HG03439 (cell line): ENCODE measurements at regions not wholly inside any gene's neighbourhood (a gene's known extent, or its start where the extent isn't known, plus 50 kb on each side); places are given as distances from the start of the nearest gene placed in this dataset.
"Not testable (repeated sequence)": the region's sequence is repeated elsewhere in the genome, so short reads cannot be mapped to it uniquely, and the experiment has no call there.

Experiments used
- ATAC-seq: cut with Tn5 transposase; IDR thresholded peaks from one replicate; pipeline ENCODE4 v1.9.1; 2021; ENCODE audit warnings: mild to moderate bottlenecking, moderate library complexity; ENCODE audit not compliant: unreplicated experiment

- no peak for ATAC-seq
Observed at GRCh38 chr7:81007051-81007450, 88.2 kb upstream of the SEMA3C start.

GRCh38 chr7:81005254-81005653, 86.4 kb upstream of the SEMA3C start:
- no peak for ATAC-seq

GRCh38 chr7:81004098-81004497, 85.2 kb upstream of the SEMA3C start:
- no peak for ATAC-seq

GRCh38 chr7:81003326-81003725, 84.5 kb upstream of the SEMA3C start:
- no peak for ATAC-seq

- ATAC-seq: no peak
Observed at GRCh38 chr7:81002421-81002820, 83.6 kb upstream of the SEMA3C start.

- no peak for ATAC-seq
Observed at GRCh38 chr7:80999771-81000170, 80.9 kb upstream of the SEMA3C start.

GRCh38 chr7:80999100-80999499, 80.2 kb upstream of the SEMA3C start:
- ATAC-seq: no peak

- no peak for ATAC-seq
Observed at GRCh38 chr7:80997841-80998240, 79.0 kb upstream of the SEMA3C start.

GRCh38 chr7:80996236-80996635, 77.4 kb upstream of the SEMA3C start:
- not testable (repeated sequence) for ATAC-seq

GRCh38 chr7:80991654-80992053, 72.8 kb upstream of the SEMA3C start:
- ATAC-seq: no peak

- no peak for ATAC-seq
Observed at GRCh38 chr7:80984619-80985018, 65.8 kb upstream of the SEMA3C start.

GRCh38 chr7:80981405-80981804, 62.6 kb upstream of the SEMA3C start:
- no peak for ATAC-seq

- ATAC-seq: no peak
Observed at GRCh38 chr7:80977751-80978150, 58.9 kb upstream of the SEMA3C start.

GRCh38 chr7:80974396-80975358, 55.8 kb upstream of the SEMA3C start:
- ATAC-seq: no peak

GRCh38 chr7:80971225-80971624, 52.4 kb upstream of the SEMA3C start:
- no peak for ATAC-seq
